IPS-18a (cell line): ENCODE measurements at regions not wholly inside any gene's neighbourhood (a gene's known extent, or its start where the extent isn't known, plus 50 kb on each side); places are given as distances from the start of the nearest gene placed in this dataset.

Experiments used
- H3K27ac ChIP-seq: one replicate; pipeline ENCODE4 v1.5.1; 2013; ENCODE audit warnings: low read length
- H3K27me3 ChIP-seq: one replicate; pipeline ENCODE4 v1.6.1; 2013; ENCODE audit warnings: mild to moderate bottlenecking, low read length; ENCODE audit not compliant: control insufficient read depth, insufficient read depth
- H3K36me3 ChIP-seq: one replicate; pipeline ENCODE4 v1.6.1; 2013; ENCODE audit warnings: low read depth, low read length; ENCODE audit not compliant: control insufficient read depth
- H3K4me1 ChIP-seq: one replicate; pipeline ENCODE4 v1.6.1; 2013; ENCODE audit warnings: low read depth, low read length; ENCODE audit not compliant: control insufficient read depth
- H3K4me3 ChIP-seq: one replicate; pipeline ENCODE4 v1.5.1; 2013; ENCODE audit warnings: low read length
- H3K9ac ChIP-seq: one replicate; pipeline ENCODE4 v1.6.1; 2013; ENCODE audit warnings: mild to moderate bottlenecking, low read length, moderate library complexity
- H3K9me3 ChIP-seq: one replicate; pipeline ENCODE4 v1.6.1; 2013; ENCODE audit warnings: low read depth, low read length; ENCODE audit not compliant: control insufficient read depth

GRCh38 chr2:235157746-235158482 lies 206.1 kb downstream of the SH3BP4 start:
- Histone ChIP-seq H3K4me3 (peak overlapping the region; percentile 22), H3K4me1 (peaks cover 20% of the 10 kb centered on the region), H3K9me3 (no peaks in the 10 kb centered on the region), H3K27me3 (peaks cover 13% of the 10 kb centered on the region), H3K27ac (no peak overlapping the region), H3K9ac (no peak overlapping the region), H3K36me3 (no peaks in the 10 kb centered on the region)

DNA sequence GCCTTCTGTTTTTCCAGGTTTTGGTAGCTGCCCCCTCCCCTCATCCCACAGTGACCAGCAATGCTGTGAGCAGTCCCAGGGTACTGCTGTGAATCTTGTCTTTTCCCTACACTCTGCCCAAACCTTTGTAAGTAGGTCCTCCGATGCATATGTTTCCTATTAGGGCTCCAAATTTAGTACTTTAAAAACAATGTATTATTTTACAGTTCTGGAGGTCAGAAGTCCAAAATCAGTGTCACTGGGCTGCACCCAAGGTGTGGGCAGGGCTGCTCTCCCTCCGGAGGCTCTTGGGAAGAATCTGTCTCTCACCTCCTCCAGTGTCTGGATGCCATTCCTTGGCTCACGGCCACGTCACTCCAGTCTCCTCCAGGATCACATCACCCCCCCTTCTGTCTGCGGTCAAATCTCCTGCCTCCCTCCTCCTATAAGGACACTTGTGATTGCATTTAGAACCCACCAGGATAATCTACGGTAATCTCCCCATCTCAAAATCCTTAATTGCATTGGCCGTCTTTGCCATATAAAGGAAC lies 208.5 kb downstream of the SH3BP4 start:
- Histone ChIP-seq H3K4me3 (no peak overlapping the region), H3K27ac (no peak overlapping the region), H3K27me3 (peaks cover 13% of the 10 kb centered on the region), H3K9ac (no peak overlapping the region), H3K36me3 (no peaks in the 10 kb centered on the region), H3K4me1 (peaks cover 20% of the 10 kb centered on the region), H3K9me3 (no peaks in the 10 kb centered on the region)

GRCh38 chr2:235161565-235161964 lies 209.7 kb downstream of the SH3BP4 start:
- Histone ChIP-seq H3K27ac (no peak overlapping the region), H3K4me1 (peaks cover 18% of the 10 kb centered on the region), H3K36me3 (no peaks in the 10 kb centered on the region), H3K9ac (no peak overlapping the region), H3K4me3 (no peak overlapping the region), H3K27me3 (peaks cover 6% of the 10 kb centered on the region), H3K9me3 (no peaks in the 10 kb centered on the region)

GRCh38 chr2:235162082-235162836 lies 210.4 kb downstream of the SH3BP4 start:
- Histone ChIP-seq H3K36me3 (no peaks in the 10 kb centered on the region), H3K4me1 (peaks cover 12% of the 10 kb centered on the region), H3K9ac (no peak overlapping the region)

GRCh38 chr2:235162837-235163197 lies 211.0 kb downstream of the SH3BP4 start:
- Histone ChIP-seq H3K4me1 (peaks cover 7% of the 10 kb centered on the region), H3K9me3 (no peaks in the 10 kb centered on the region), H3K36me3 (no peaks in the 10 kb centered on the region), H3K9ac (no peak overlapping the region), H3K4me3 (no peak overlapping the region), H3K27me3 (no peaks in the 10 kb centered on the region), H3K27ac (no peak overlapping the region)

More at GRCh38 chr2:235162082-235162836, 210.4 kb downstream of the SH3BP4 start:
- H3K27me3 ChIP-seq = no peaks in the 10 kb centered on the region
- H3K9me3 ChIP-seq = no peaks in the 10 kb centered on the region
- H3K27ac ChIP-seq = no peak overlapping the region
- H3K4me3 ChIP-seq = no peak overlapping the region

DNA sequence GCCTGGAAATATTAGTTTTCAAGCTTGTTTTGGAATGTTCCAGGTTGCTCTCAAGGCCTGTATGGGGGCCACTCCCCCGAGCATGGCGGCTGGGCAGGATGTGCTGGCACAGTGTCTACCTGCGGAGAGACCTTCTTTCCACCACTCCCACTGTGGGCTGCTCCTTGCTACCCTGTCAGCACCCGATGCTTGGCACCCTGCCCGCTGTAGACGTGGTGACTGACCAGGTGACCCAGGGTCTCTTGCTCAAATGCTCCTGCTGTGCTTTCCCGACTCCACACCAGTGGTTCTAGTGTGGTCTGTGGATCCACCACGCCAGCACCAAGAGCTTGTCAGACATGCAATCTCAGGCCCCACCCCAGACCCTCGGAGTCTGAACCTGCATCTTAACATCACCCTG lies 213.3 kb downstream of the SH3BP4 start:
- no peak overlapping the region for H3K9ac ChIP-seq
- no peak overlapping the region for H3K27ac ChIP-seq
- H3K9me3 ChIP-seq = no peaks in the 10 kb centered on the region
- no peaks in the 10 kb centered on the region for H3K36me3 ChIP-seq
- H3K4me1 ChIP-seq = no peaks in the 10 kb centered on the region
- no peaks in the 10 kb centered on the region for H3K27me3 ChIP-seq
- no peak overlapping the region for H3K4me3 ChIP-seq

DNA sequence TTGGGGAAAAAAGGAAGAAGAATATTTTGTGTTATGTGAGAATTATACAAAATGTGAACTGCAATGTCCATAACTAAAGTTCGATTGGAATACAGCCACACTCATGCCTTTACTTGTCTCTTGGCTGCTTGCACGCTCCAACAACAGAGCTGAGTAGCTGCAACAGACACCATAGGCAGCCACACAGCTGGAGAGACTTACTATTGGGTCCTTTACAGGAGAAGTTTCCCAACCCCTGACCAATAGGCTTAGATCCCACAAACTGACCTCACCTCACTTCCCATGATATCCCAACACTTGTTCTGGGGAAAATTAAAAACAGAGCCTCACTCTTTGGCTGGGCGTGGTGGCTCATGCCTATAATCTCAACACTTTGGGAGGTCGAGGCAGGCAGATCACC lies 213.8 kb downstream of the SH3BP4 start:
- Histone ChIP-seq H3K36me3 (no peaks in the 10 kb centered on the region), H3K27me3 (no peaks in the 10 kb centered on the region), H3K27ac (no peak overlapping the region), H3K9ac (no peak overlapping the region), H3K4me1 (peaks cover 2% of the 10 kb centered on the region), H3K4me3 (no peak overlapping the region), H3K9me3 (no peaks in the 10 kb centered on the region)

DNA sequence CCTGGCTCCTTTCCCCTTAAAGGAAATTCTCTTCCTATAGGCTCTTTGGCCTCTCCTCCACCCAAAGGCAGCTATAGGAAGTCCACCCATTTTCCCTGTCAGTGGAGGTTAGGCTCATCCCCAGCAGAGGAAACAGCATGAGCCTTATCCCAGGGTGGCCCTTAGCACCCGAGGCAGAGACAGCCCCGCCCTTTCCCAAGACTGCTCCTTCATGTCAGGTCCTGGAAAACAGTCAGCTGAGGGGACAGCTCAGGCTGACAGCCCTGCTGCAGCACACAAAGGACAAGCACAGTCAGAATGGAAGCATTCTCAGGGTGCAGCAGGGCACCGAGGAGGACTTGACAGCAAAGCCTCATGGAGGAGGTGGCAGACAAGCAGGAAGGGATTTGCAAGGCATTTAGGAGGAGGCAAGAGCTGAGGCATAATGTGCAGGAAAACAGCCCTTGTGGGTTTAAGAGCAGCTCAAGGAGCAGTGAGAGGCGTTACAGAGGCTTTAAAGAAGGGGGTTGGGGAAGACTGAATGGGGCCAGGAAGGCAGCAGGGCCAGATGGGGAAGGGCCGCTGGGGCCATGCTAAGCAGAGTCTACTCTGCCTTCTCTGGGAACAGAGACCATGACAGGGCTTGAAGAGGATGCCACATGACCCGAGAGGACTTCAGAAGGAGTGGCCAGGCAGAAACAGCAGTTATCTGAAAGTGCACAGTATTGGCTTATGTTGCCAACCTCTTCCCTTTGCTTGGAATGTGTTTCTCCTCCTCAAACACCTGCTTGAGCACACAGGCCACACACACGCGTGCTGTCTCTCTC lies 216.6 kb downstream of the SH3BP4 start:
- H3K9me3 ChIP-seq = no peaks in the 10 kb centered on the region
- H3K4me1 ChIP-seq = peaks cover 6% of the 10 kb centered on the region
- no peak overlapping the region for H3K4me3 ChIP-seq
- H3K36me3 ChIP-seq = no peaks in the 10 kb centered on the region
- no peak overlapping the region for H3K27ac ChIP-seq
- H3K27me3 ChIP-seq = no peaks in the 10 kb centered on the region
- no peak overlapping the region for H3K9ac ChIP-seq

DNA sequence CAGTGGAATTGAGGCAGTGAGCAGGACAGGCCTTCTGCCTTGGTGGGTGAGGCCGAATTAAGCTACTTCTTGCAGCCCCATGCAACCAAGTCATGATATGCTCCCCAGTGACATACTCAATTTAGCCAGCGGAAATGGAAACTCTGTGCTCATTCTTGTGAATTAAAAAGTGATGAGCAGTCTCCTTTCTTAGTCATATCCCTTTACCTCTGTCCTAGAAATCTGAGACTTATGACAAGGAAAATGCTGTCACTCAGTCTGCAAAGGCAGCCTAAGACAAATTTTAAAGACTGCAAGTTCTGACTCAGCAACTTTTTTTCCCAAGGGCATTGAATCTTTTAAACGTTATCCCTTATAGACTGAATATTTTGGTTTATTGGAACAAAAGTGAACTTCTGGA lies 218.2 kb downstream of the SH3BP4 start:
- Histone ChIP-seq H3K9me3 (no peaks in the 10 kb centered on the region), H3K36me3 (no peaks in the 10 kb centered on the region), H3K9ac (no peak overlapping the region), H3K27ac (no peak overlapping the region), H3K4me1 (peaks cover 6% of the 10 kb centered on the region), H3K4me3 (no peak overlapping the region), H3K27me3 (no peaks in the 10 kb centered on the region)

GRCh38 chr2:235170536-235171521 lies 219.0 kb downstream of the SH3BP4 start:
- Histone ChIP-seq H3K36me3 (no peaks in the 10 kb centered on the region), H3K27me3 (no peaks in the 10 kb centered on the region), H3K9ac (no peak overlapping the region), H3K27ac (no peak overlapping the region), H3K4me1 (peaks cover 6% of the 10 kb centered on the region), H3K4me3 (no peak overlapping the region), H3K9me3 (no peaks in the 10 kb centered on the region)
